Calu3 (cell line): ENCODE measurements at regions not wholly inside any gene's neighbourhood (a gene's known extent, or its start where the extent isn't known, plus 50 kb on each side); places are given as distances from the start of the nearest gene placed in this dataset.

Experiments used
- BruUV-seq: library from RNA; stranded (reverse); fragments of 400-500 nt; replicated peaks from 2 replicates; lab custom pipeline; 2021; lab: Mats Ljungman, UMichigan
- CTCF ChIA-PET: fragments of 300-600 bp; sonication (Branson Sonifier 250); formaldehyde crosslinking; loops from one replicate; lab custom pipeline; 2022; ENCODE audit warnings: antibody characterized with exemption; lab: Charles Lee
- DNase-seq: peaks from one replicate; pipeline ENCODE4 v3.0.0; 2022
- H3K27ac Mint-ChIP-seq: one replicate; pipeline ENCODE4 v1.8.0; 2022; ENCODE audit warnings: mixed read lengths; ENCODE audit not compliant: unreplicated experiment
- H3K27me3 Mint-ChIP-seq: one replicate; pipeline ENCODE4 v1.8.0; 2022; ENCODE audit warnings: mixed read lengths; ENCODE audit not compliant: unreplicated experiment
- H3K36me3 Mint-ChIP-seq: one replicate; pipeline ENCODE4 v1.8.0; 2022; ENCODE audit warnings: mild to moderate bottlenecking, moderate library complexity, mixed read lengths; ENCODE audit not compliant: insufficient read depth, unreplicated experiment
- H3K4me1 Mint-ChIP-seq: one replicate; pipeline ENCODE4 v1.8.0; 2022; ENCODE audit warnings: mild to moderate bottlenecking, low read depth, mixed read lengths; ENCODE audit not compliant: unreplicated experiment
- H3K4me3 Mint-ChIP-seq: one replicate; pipeline ENCODE4 v1.8.0; 2022; ENCODE audit warnings: mild to moderate bottlenecking, low read depth, moderate library complexity, mixed read lengths; ENCODE audit not compliant: unreplicated experiment
- H3K9me3 Mint-ChIP-seq: one replicate; pipeline ENCODE4 v1.8.0; 2022; ENCODE audit warnings: low read depth, mixed read lengths; ENCODE audit not compliant: unreplicated experiment
- intact Hi-C: fragments of 100-400 bp; cut with micrococcal nuclease; formaldehyde crosslinking; loops from one replicate; pipeline ENCODE4 v1.10.0; 2022; ENCODE audit not compliant: unreplicated experiment
- TF ChIP-seq, protein P1 (sequence below): fragments of 200-600 bp; IDR thresholded peaks from one replicate; pipeline ENCODE4 v1.8.0; 2022; ENCODE audit warnings: antibody characterized with exemption; ENCODE audit not compliant: unreplicated experiment

DNA sequence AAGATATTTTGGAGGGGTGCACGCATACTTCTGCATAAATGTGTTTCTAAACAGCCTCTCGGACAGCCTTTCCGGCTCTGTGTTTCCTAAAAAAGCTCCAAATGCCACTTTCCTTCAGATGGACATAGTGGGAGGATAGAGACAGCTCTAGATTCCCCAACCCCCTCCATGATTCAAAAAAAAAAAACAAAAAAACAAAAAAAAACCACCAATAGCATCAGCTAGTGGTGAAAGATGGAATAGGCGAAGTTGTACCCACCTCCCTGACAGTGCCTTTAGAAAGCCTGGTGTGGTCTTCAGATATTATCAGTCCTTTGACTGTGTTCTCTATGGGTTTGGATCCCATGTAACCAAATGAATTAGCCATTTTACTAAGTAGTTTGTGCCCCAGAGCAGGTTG is 94.1 kb downstream of the PHETA1 start:
- Mint-ChIP-seq H3K9me3 (no peaks in the 10 kb centered on the region), H3K4me1 (peaks cover 12% of the 10 kb centered on the region), H3K4me3 (no peak overlapping the region), H3K27ac (no peak overlapping the region), H3K27me3 (peaks cover 87% of the 10 kb centered on the region), H3K36me3 (no peaks in the 10 kb centered on the region)
- intact Hi-C loops: no loop called here
- CTCF ChIA-PET: interaction anchor here (0.6 to 1.0 kb wide), 2 partner anchors 12 to 55 kb away, joined by 3 to 5 read pairs; no protein-coding TSS in a partner anchor
- no TSS peak for BruUV-seq
- DNase-seq: no peak
- TF ChIP-seq, protein P1, sequence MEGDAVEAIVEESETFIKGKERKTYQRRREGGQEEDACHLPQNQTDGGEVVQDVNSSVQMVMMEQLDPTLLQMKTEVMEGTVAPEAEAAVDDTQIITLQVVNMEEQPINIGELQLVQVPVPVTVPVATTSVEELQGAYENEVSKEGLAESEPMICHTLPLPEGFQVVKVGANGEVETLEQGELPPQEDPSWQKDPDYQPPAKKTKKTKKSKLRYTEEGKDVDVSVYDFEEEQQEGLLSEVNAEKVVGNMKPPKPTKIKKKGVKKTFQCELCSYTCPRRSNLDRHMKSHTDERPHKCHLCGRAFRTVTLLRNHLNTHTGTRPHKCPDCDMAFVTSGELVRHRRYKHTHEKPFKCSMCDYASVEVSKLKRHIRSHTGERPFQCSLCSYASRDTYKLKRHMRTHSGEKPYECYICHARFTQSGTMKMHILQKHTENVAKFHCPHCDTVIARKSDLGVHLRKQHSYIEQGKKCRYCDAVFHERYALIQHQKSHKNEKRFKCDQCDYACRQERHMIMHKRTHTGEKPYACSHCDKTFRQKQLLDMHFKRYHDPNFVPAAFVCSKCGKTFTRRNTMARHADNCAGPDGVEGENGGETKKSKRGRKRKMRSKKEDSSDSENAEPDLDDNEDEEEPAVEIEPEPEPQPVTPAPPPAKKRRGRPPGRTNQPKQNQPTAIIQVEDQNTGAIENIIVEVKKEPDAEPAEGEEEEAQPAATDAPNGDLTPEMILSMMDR: no peak

DNA sequence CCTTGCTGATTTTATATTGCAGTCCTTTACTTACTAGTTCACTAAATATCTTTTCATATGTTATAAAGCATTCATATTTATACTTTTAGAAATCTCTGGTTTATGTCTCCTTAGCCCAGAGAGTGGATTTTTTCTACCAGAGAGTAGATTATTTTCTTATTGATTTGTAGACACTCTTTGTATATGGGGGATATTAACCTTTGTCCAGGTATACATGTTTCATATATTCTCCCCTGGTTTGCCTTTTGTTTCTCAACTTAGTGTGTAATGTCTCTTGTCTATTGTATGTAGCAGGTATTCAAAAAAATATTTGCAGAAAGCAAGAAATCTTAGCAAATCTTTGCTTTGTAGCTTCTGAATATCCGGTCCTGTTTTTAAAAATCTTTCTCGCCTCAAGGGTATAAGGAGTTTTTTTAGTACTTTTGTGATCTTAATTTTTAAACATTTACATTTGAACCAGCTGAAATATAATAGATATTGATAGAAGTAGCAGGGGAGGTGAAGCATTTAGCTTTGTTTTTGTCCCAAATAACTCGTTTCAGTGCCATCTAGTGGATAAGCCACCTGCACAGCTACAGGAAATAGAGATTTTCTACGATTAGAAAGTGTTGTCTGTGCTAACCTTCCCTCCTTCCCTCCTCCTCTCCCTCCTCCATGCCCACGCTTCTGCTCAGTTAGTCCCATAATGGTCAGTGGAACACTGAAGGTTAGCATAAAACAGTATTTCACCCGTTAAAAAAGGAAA is 97.0 kb downstream of the PHETA1 start:
- H3K4me3 Mint-ChIP-seq: no peak overlapping the region
- H3K36me3 Mint-ChIP-seq: no peaks in the 10 kb centered on the region
- H3K4me1 Mint-ChIP-seq: peaks cover 12% of the 10 kb centered on the region
- BruUV-seq: no TSS peak
- DNase-seq: no peak
- CTCF ChIA-PET: interaction anchor here (0.6 to 1.5 kb wide), 3 partner anchors 9 to 244 kb away, joined by 3 to 5 read pairs (median 5); no protein-coding TSS in a partner anchor
- no peaks in the 10 kb centered on the region for H3K9me3 Mint-ChIP-seq
- H3K27me3 Mint-ChIP-seq: peaks cover 87% of the 10 kb centered on the region
- intact Hi-C loops: no loop called here
- TF ChIP-seq, protein P1: no peak
- no peak overlapping the region for H3K27ac Mint-ChIP-seq

- CTCF ChIA-PET: interaction anchor here (0.7 to 1.5 kb wide), 2 partner anchors 8 to 57 kb away, joined by 4 to 5 read pairs; no protein-coding TSS in a partner anchor
- Mint-ChIP-seq H3K27ac (no peak overlapping the region), H3K4me1 (peaks cover 12% of the 10 kb centered on the region), H3K36me3 (no peaks in the 10 kb centered on the region), H3K27me3 (peaks cover 86% of the 10 kb centered on the region), H3K9me3 (no peaks in the 10 kb centered on the region), H3K4me3 (no peak overlapping the region)
- BruUV-seq: no TSS peak
- TF ChIP-seq, protein P1: no peak
- peak; percentile 25 for DNase-seq
- intact Hi-C loops: no loop called here
Observed at GRCh38 chr12:111270774-111271173, 98.1 kb downstream of the PHETA1 start.

DNA sequence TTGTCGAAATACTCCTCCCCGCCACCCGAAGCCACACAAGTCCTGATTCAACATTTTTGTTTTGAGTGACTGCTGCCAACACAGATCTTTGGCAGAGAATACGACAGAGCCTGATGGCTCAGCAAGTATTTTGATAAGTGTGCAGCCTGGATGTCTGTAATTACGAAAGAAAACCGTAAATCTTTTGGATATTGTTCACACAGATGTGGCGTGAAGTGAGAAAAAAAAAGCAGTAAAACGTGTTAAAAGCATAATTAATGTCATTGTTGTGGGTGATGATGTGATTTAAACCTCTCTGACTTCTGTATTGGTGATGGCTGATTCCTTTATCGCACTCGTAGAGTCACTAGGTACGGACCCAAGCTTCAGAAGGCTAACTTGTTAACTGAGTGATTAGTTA is 98.7 kb downstream of the PHETA1 start:
- no peak overlapping the region for H3K4me3 Mint-ChIP-seq
- H3K9me3 Mint-ChIP-seq: no peaks in the 10 kb centered on the region
- H3K4me1 Mint-ChIP-seq: peaks cover 12% of the 10 kb centered on the region
- H3K27me3 Mint-ChIP-seq: peaks cover 86% of the 10 kb centered on the region
- TF ChIP-seq, protein P1: no peak
- H3K27ac Mint-ChIP-seq: no peak overlapping the region
- CTCF ChIA-PET: interaction anchor here (0.6 to 1.5 kb wide), 2 partner anchors 8 to 86 kb away, joined by 5 to 10 read pairs; no protein-coding TSS in a partner anchor
- H3K36me3 Mint-ChIP-seq: no peaks in the 10 kb centered on the region
- DNase-seq: no peak
- intact Hi-C loops: no loop called here
- BruUV-seq: no TSS peak
